ENCODE measurements at regions not wholly inside any gene's neighbourhood (a gene's known extent, or its start where the extent isn't known, plus 50 kb on each side); places are given as distances from the start of the nearest gene placed in this dataset.
A peak's percentile ranks its signal among the peaks of the same experiment; 100 is the strongest.

DNA sequence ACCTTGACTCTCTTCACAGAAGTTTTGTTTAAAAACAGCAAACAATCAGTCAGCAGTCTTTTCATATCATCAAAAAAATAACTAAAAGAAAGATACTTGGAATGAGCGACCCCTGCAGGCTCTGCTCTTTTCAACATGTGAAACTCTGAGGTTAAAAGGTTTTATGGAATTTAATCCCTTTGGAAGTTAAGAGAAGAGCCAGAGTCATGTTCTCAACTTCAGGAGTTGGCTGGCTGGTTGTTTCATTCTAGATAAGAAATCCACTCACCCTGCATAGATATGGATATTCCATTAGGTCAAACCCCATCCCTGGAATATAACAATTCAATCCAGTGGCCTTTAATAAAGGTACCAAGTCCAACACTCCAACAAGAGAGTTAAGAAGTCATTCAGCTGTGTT is 115.6 kb upstream of the RMDN2 start:
- TF ChIP-seq, protein P1, sequence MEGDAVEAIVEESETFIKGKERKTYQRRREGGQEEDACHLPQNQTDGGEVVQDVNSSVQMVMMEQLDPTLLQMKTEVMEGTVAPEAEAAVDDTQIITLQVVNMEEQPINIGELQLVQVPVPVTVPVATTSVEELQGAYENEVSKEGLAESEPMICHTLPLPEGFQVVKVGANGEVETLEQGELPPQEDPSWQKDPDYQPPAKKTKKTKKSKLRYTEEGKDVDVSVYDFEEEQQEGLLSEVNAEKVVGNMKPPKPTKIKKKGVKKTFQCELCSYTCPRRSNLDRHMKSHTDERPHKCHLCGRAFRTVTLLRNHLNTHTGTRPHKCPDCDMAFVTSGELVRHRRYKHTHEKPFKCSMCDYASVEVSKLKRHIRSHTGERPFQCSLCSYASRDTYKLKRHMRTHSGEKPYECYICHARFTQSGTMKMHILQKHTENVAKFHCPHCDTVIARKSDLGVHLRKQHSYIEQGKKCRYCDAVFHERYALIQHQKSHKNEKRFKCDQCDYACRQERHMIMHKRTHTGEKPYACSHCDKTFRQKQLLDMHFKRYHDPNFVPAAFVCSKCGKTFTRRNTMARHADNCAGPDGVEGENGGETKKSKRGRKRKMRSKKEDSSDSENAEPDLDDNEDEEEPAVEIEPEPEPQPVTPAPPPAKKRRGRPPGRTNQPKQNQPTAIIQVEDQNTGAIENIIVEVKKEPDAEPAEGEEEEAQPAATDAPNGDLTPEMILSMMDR (IDR thresholded peaks at IDR 0.05; ENCODE audit: borderline replicate concordance, extremely low read depth, insufficient read depth), result peak; percentile 17
- intact Hi-C loops (cut with DNase I), result no loop called here
- Histone ChIP-seq H3K4me3 (ENCODE audit: low read length in 3 of 3) (no peak overlapping the region), H3K9me3 (ENCODE audit: control insufficient read depth in 2 of 3, insufficient read depth in 1 of 3, low read length in 3 of 3) (no peaks in the 10 kb centered on the region), H3K27me3 (ENCODE audit: control insufficient read depth, insufficient read depth, low read length) (no peaks in the 10 kb centered on the region), H3K27ac (ENCODE audit: low read depth in 2 of 2, low read length in 2 of 2) (no peak overlapping the region), H3K4me1 (ENCODE audit: control insufficient read depth in 2 of 3, insufficient read depth in 2 of 3, low read depth in 1 of 3, low read length in 3 of 3) (no peaks in the 10 kb centered on the region), H3K9ac (ENCODE audit: low read length in 3 of 3) (no peak overlapping the region), H3K36me3 (ENCODE audit: control insufficient read depth in 2 of 3, insufficient read depth in 3 of 3, low read length in 3 of 3) (no peaks in the 10 kb centered on the region)
- FAIRE-seq, result no peak
- DNase-seq, result peak in 2 of 5 donors; percentile 34 to 50

DNA sequence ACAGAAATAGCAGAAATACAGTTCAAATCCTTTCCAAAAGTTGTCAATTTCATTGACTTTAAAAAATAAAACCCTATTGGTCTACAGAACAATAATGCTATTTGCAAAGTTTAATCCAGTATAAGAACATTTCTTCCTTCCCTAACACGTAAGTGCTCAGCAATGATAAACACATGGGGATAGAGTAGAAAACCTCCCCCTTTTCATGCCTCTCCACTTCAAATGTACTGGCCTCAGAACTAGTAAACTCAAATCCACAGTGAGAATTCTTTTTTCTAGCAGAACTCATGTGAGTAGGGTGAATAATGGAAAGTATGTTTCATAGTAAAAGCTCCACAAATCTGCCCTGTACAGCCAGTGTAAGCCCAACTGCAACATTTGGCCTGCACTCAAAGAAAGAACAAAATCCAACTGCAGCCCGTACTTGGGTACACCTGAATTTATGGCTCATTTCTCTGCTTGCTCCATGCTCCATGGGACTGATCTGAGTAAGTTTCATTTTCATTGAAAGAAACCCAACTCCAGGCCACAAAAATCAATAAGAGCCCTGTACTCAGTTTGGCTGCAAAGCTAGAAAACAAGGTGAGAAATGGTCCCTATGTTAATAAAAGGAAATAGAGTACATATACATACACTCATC is 115.0 kb upstream of the RMDN2 start:
- intact Hi-C loops (cut with DNase I), result no loop called here
- Histone ChIP-seq H3K9ac (ENCODE audit: low read length in 3 of 3) (no peak overlapping the region), H3K4me1 (ENCODE audit: control insufficient read depth in 2 of 3, insufficient read depth in 2 of 3, low read depth in 1 of 3, low read length in 3 of 3) (no peaks in the 10 kb centered on the region), H3K27ac (ENCODE audit: low read depth in 2 of 2, low read length in 2 of 2) (no peak overlapping the region), H3K9me3 (ENCODE audit: control insufficient read depth in 2 of 3, insufficient read depth in 1 of 3, low read length in 3 of 3) (no peaks in the 10 kb centered on the region), H3K27me3 (ENCODE audit: control insufficient read depth, insufficient read depth, low read length) (no peaks in the 10 kb centered on the region), H3K36me3 (ENCODE audit: control insufficient read depth in 2 of 3, insufficient read depth in 3 of 3, low read length in 3 of 3) (no peaks in the 10 kb centered on the region), H3K4me3 (ENCODE audit: low read length in 3 of 3) (no peak overlapping the region)
- TF ChIP-seq, protein P1 (IDR thresholded peaks at IDR 0.05; ENCODE audit: borderline replicate concordance, extremely low read depth, insufficient read depth), result no peak
- FAIRE-seq, result no peak
- DNase-seq, result no peak

DNA sequence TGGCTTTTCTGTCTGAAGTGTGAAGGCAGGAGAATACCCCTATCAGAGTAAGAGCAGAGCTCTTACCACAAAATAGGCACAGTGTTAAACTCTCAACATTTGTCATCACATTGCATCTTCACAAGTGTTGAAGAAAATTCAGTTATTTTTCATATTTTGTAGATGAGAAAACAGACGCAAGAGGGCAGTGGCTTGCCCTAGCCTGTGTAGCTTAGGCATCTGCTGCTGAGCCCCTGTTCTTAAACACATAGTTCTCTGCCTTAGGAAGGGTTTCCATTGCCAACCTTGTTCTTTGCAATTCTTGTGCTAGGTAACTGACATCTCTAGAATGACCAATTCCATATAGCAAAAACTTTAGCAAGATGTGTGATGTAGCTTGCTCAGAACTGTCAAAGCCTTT is 112.7 kb upstream of the RMDN2 start:
- H3K9me3 ChIP-seq (ENCODE audit: control insufficient read depth in 2 of 3, insufficient read depth in 1 of 3, low read length in 3 of 3), result no peaks in the 10 kb centered on the region
- no peak overlapping the region for H3K27ac ChIP-seq (ENCODE audit: low read depth in 2 of 2, low read length in 2 of 2)
- FAIRE-seq (no peak), DNase-seq (no peak)
- no peak overlapping the region for H3K4me3 ChIP-seq (ENCODE audit: low read length in 3 of 3)
- TF ChIP-seq, protein P1 (IDR thresholded peaks at IDR 0.05; ENCODE audit: borderline replicate concordance, extremely low read depth, insufficient read depth), result no peak
- intact Hi-C loops (cut with DNase I), result no loop called here
- no peak overlapping the region for H3K9ac ChIP-seq (ENCODE audit: low read length in 3 of 3)
- H3K27me3 ChIP-seq (ENCODE audit: control insufficient read depth, insufficient read depth, low read length), result no peaks in the 10 kb centered on the region
- H3K36me3 ChIP-seq (ENCODE audit: control insufficient read depth in 2 of 3, insufficient read depth in 3 of 3, low read length in 3 of 3), result no peaks in the 10 kb centered on the region
- no peaks in the 10 kb centered on the region for H3K4me1 ChIP-seq (ENCODE audit: control insufficient read depth in 2 of 3, insufficient read depth in 2 of 3, low read depth in 1 of 3, low read length in 3 of 3)

All from kidney (tissue), 13 donors.